ENCODE measurements at regions not wholly inside any gene's neighbourhood (a gene's known extent, or its start where the extent isn't known, plus 50 kb on each side); places are given as distances from the start of the nearest gene placed in this dataset.

GRCh38 chr1:93738075-93738622, 56.5 kb upstream of the BCAR3 start:
- TF ChIP-seq, protein P1, sequence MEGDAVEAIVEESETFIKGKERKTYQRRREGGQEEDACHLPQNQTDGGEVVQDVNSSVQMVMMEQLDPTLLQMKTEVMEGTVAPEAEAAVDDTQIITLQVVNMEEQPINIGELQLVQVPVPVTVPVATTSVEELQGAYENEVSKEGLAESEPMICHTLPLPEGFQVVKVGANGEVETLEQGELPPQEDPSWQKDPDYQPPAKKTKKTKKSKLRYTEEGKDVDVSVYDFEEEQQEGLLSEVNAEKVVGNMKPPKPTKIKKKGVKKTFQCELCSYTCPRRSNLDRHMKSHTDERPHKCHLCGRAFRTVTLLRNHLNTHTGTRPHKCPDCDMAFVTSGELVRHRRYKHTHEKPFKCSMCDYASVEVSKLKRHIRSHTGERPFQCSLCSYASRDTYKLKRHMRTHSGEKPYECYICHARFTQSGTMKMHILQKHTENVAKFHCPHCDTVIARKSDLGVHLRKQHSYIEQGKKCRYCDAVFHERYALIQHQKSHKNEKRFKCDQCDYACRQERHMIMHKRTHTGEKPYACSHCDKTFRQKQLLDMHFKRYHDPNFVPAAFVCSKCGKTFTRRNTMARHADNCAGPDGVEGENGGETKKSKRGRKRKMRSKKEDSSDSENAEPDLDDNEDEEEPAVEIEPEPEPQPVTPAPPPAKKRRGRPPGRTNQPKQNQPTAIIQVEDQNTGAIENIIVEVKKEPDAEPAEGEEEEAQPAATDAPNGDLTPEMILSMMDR (IDR thresholded peaks at IDR 0.05; ENCODE audit: insufficient read depth, low read length): no peak
- TF ChIP-seq POLR2AphosphoS5 (IDR thresholded peaks at IDR 0.05; ENCODE audit: low read depth) (no peak), GABPA (IDR thresholded peaks at IDR 0.05; ENCODE audit: low read depth) (no peak), REST (IDR thresholded peaks at IDR 0.05; ENCODE audit: insufficient replicate concordance, low read depth) (no peak)
